ENCODE measurements at regions not wholly inside any gene's neighbourhood (a gene's known extent, or its start where the extent isn't known, plus 50 kb on each side); places are given as distances from the start of the nearest gene placed in this dataset.

DNA sequence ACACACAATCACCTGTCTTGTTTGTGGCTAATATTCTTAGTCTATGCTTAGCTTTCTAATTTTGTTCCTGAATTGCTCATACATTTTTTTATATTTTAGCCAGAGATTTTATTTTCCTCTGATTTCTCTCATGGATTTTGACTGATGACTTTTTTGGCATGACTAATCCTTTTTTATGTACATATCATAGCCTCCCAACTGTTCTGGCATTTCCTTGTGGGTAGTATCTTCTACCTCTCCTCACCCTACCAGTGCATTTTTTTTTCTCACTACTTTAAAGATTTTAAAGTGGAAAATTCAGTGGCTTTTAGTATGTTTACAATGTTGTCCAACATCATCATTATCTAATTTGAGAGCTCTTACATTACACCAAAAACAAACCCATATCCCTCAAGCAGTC, 84.4 kb upstream of the TENM4 start:
- Mint-ChIP-seq H3K36me3 (ENCODE audit: insufficient read depth in 1 of 3, low read depth in 3 of 3) (no peaks in the 10 kb centered on the region), H3K9me3 (no peaks in the 10 kb centered on the region), H3K4me1 (peaks cover 3 to 11% of the 10 kb centered on the region in 2 experiments; a peak in 3 of 4 replicates), H3K4me3 (no peak overlapping the region), H3K27me3 (ENCODE audit: low read depth) (no peaks in the 10 kb centered on the region), H3K27ac (no peak overlapping the region)
- H3K27ac ChIP-seq (ENCODE audit: insufficient read length, low read depth, low read length) = no peak overlapping the region
- H3K4me2 ChIP-seq (ENCODE audit: insufficient read depth, insufficient read length, low read length) = no peak overlapping the region
- H4K5ac ChIP-seq (ENCODE audit: insufficient read length, low read depth, low read length) = no peak overlapping the region
- H2BK12ac ChIP-seq (ENCODE audit: insufficient read length, low read depth, low read length) = no peak overlapping the region
- H3K14ac ChIP-seq (ENCODE audit: insufficient read depth, low read length) = no peak overlapping the region
- no peaks in the 10 kb centered on the region for H3K4me1 ChIP-seq (ENCODE audit: insufficient read depth, low read length)
- no peaks in the 10 kb centered on the region for H3K79me2 ChIP-seq (ENCODE audit: insufficient read depth, low read length)
- H2BK20ac ChIP-seq (ENCODE audit: low read depth, low read length, poor library complexity, severe bottlenecking) = no peak overlapping the region
- H3K27me3 ChIP-seq (ENCODE audit: insufficient read depth, low read length) = no peaks in the 10 kb centered on the region
- H2BK15ac ChIP-seq (ENCODE audit: low read depth, low read length) = no peak overlapping the region
- no peak overlapping the region for H2BK5ac ChIP-seq (ENCODE audit: insufficient read length, low read length)
- no peaks in the 10 kb centered on the region for H4K20me1 ChIP-seq (ENCODE audit: control insufficient read depth, insufficient read depth, insufficient read length)
- H2AFZ ChIP-seq (ENCODE audit: low read length) = no peak overlapping the region
- no peak overlapping the region for H3K4ac ChIP-seq (ENCODE audit: low read depth, low read length)
- no peak overlapping the region for H2AK5ac ChIP-seq (ENCODE audit: insufficient read length, low read length)
- H3K9me3 ChIP-seq (ENCODE audit: control insufficient read depth, low read depth, low read length) = no peaks in the 10 kb centered on the region
- no peak overlapping the region for H2BK120ac ChIP-seq (ENCODE audit: low read depth, low read length, poor library complexity, severe bottlenecking)
- no peak for DNase-seq
- no peak overlapping the region for H3K23ac ChIP-seq (ENCODE audit: insufficient read length, low read depth, low read length)
- no peak overlapping the region for H3T11ph ChIP-seq (ENCODE audit: low read length)
- H3K79me1 ChIP-seq (ENCODE audit: insufficient read depth, low read depth, low read length, poor library complexity, severe bottlenecking) = no peaks in the 10 kb centered on the region
- H3K23me2 ChIP-seq (ENCODE audit: insufficient read length, low read depth, low read length, poor library complexity, severe bottlenecking) = no peaks in the 10 kb centered on the region
- no peak overlapping the region for H4K91ac ChIP-seq (ENCODE audit: insufficient read length, low read depth, low read length)
- no peak overlapping the region for H3K56ac ChIP-seq (ENCODE audit: insufficient read length, low read depth, low read length)
- TF ChIP-seq, protein P1, sequence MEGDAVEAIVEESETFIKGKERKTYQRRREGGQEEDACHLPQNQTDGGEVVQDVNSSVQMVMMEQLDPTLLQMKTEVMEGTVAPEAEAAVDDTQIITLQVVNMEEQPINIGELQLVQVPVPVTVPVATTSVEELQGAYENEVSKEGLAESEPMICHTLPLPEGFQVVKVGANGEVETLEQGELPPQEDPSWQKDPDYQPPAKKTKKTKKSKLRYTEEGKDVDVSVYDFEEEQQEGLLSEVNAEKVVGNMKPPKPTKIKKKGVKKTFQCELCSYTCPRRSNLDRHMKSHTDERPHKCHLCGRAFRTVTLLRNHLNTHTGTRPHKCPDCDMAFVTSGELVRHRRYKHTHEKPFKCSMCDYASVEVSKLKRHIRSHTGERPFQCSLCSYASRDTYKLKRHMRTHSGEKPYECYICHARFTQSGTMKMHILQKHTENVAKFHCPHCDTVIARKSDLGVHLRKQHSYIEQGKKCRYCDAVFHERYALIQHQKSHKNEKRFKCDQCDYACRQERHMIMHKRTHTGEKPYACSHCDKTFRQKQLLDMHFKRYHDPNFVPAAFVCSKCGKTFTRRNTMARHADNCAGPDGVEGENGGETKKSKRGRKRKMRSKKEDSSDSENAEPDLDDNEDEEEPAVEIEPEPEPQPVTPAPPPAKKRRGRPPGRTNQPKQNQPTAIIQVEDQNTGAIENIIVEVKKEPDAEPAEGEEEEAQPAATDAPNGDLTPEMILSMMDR (conservative IDR thresholded peaks at IDR 0.05) = no peak
- H3K9ac ChIP-seq (ENCODE audit: extremely low read depth, insufficient read length, low read length) = no peak overlapping the region
- no peak overlapping the region for H4K8ac ChIP-seq (replicated peaks; ENCODE audit: insufficient read length, low read depth, low read length)
- H3K18ac ChIP-seq (ENCODE audit: insufficient read length, low read depth, low read length) = no peak overlapping the region

Measured in H9 (cell line).